Gastrocnemius medialis (tissue), 4 donors: ENCODE measurements at regions not wholly inside any gene's neighbourhood (a gene's known extent, or its start where the extent isn't known, plus 50 kb on each side); places are given as distances from the start of the nearest gene placed in this dataset.

ENCODE experiments used
- POLR2A ChIP-seq, 2 donors: fragments of 450-650 bp; IDR thresholded peaks; one replicate each; pipeline ENCODE4 v1.6.1; 2017; ENCODE audit warnings: antibody characterized with exemption in 2 of 2, mild to moderate bottlenecking in 2 of 2, moderate library complexity in 2 of 2
- TF ChIP-seq, protein P1 (sequence below), 5 experiments: fragments of 450-650 bp in 3 of 5; fragments of 200-600 bp in 2 of 5; sonication (generic) in 2 of 5; IDR thresholded peaks in 4 of 5; conservative IDR thresholded peaks in 1 of 5; 1 replicate in 4 of 5; 2 replicates in 1 of 5; pipeline ENCODE4 v1.5.1; 2016 to 2019; ENCODE audit warnings: antibody characterized with exemption in 5 of 5, mild to moderate bottlenecking in 3 of 5, moderate library complexity in 3 of 5

DNA sequence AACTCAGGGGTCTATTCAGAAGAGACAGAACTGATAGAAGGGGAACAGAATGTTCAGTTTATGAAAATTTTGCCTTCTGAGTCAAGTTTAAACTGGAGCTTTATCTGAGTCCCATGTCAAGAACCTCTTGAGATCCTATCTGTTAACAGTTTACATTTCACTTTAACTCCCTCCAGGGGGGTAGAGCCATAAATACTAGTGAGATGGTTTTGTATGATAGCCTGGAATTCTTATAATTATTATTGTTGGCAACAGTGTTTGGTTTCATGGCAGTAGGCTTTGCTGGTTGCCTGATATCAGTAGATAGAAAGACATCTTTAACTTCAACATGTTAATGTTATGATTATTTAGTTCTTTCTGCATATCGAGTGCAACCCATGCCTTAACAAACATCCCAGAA, 498.5 kb downstream of the INSC start:
- TF ChIP-seq, protein P1, sequence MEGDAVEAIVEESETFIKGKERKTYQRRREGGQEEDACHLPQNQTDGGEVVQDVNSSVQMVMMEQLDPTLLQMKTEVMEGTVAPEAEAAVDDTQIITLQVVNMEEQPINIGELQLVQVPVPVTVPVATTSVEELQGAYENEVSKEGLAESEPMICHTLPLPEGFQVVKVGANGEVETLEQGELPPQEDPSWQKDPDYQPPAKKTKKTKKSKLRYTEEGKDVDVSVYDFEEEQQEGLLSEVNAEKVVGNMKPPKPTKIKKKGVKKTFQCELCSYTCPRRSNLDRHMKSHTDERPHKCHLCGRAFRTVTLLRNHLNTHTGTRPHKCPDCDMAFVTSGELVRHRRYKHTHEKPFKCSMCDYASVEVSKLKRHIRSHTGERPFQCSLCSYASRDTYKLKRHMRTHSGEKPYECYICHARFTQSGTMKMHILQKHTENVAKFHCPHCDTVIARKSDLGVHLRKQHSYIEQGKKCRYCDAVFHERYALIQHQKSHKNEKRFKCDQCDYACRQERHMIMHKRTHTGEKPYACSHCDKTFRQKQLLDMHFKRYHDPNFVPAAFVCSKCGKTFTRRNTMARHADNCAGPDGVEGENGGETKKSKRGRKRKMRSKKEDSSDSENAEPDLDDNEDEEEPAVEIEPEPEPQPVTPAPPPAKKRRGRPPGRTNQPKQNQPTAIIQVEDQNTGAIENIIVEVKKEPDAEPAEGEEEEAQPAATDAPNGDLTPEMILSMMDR (IDR thresholded peaks at IDR 0.05 in 4 of 5, conservative IDR thresholded peaks at IDR 0.05 in 1 of 5), result no peak
- no peak for TF ChIP-seq POLR2A (IDR thresholded peaks at IDR 0.05)
